GM12892 (cell line): ENCODE measurements at regions not wholly inside any gene's neighbourhood (a gene's known extent, or its start where the extent isn't known, plus 50 kb on each side); places are given as distances from the start of the nearest gene placed in this dataset.

Experiments
- POLR2A ChIP-seq: IDR thresholded peaks from 2 replicates; pipeline ENCODE4 v1.6.1; 2011; ENCODE audit warnings: low read depth, low read length, control low read depth
- POLR2AphosphoS5 ChIP-seq: IDR thresholded peaks from 2 replicates; pipeline ENCODE4 v1.6.1; 2011; ENCODE audit warnings: low read depth, low read length, control low read depth
- TAF1 ChIP-seq: IDR thresholded peaks from 2 replicates; pipeline ENCODE4 v1.6.1; 2011; ENCODE audit warnings: low read depth, mild to moderate bottlenecking, control low read depth, low read length, borderline replicate concordance

GRCh38 chr10:80945264-80945880 is 407.7 kb downstream of the SH2D4B start:
- no peak for TF ChIP-seq POLR2A
- TF ChIP-seq TAF1 = no peak
- no peak for TF ChIP-seq POLR2AphosphoS5
